Stimulated activated naive CD8-positive, alpha-beta T cell treated with anti-CD3 and anti-CD28 coated beads, Interleukin-15, Interleukin-2, amounts not matched to agents 100 ng/mL and 50 ng/mL, for 24 hours (primary cell): ENCODE measurements at regions not wholly inside any gene's neighbourhood (a gene's known extent, or its start where the extent isn't known, plus 50 kb on each side); places are given as distances from the start of the nearest gene placed in this dataset.

Experiments used
- H3K27ac Mint-ChIP-seq: one replicate; pipeline ENCODE4 v1.8.0; 2021; ENCODE audit warnings: mild to moderate bottlenecking, mixed read lengths
- H3K27me3 Mint-ChIP-seq: one replicate; pipeline ENCODE4 v1.8.0; 2021; ENCODE audit warnings: mixed read lengths
- H3K36me3 Mint-ChIP-seq: one replicate; pipeline ENCODE4 v1.8.0; 2021; ENCODE audit warnings: low read depth, mixed read lengths
- H3K4me1 Mint-ChIP-seq: one replicate; pipeline ENCODE4 v1.8.0; 2021; ENCODE audit warnings: low read depth, mixed read lengths
- H3K4me3 Mint-ChIP-seq: one replicate; pipeline ENCODE4 v1.8.0; 2021; ENCODE audit warnings: mild to moderate bottlenecking, mixed read lengths
- H3K9me3 Mint-ChIP-seq: one replicate; pipeline ENCODE4 v1.8.0; 2021; ENCODE audit warnings: mixed read lengths

- peaks cover 9% of the 10 kb centered on the region for H3K9me3 Mint-ChIP-seq
These were observed 268.0 kb upstream of the KIF2A start for GRCh38 chr5:62038024-62038423.

GRCh38 chr5:62041156-62041756 is 264.8 kb upstream of the KIF2A start:
- Mint-ChIP-seq H3K27me3 (peaks cover 3% of the 10 kb centered on the region), H3K36me3 (no peaks in the 10 kb centered on the region), H3K4me1 (no peaks in the 10 kb centered on the region), H3K27ac (no peak overlapping the region), H3K9me3 (peaks cover 2% of the 10 kb centered on the region), H3K4me3 (no peak overlapping the region)

More at GRCh38 chr5:62038024-62038423, 268.0 kb upstream of the KIF2A start:
- H3K27ac Mint-ChIP-seq, result no peak overlapping the region
- peaks cover 3% of the 10 kb centered on the region for H3K27me3 Mint-ChIP-seq
- no peak overlapping the region for H3K4me3 Mint-ChIP-seq
- no peaks in the 10 kb centered on the region for H3K36me3 Mint-ChIP-seq
- no peaks in the 10 kb centered on the region for H3K4me1 Mint-ChIP-seq

GRCh38 chr5:62042007-62042406 is 264.0 kb upstream of the KIF2A start:
- no peak overlapping the region for H3K27ac Mint-ChIP-seq
- no peaks in the 10 kb centered on the region for H3K9me3 Mint-ChIP-seq
- H3K36me3 Mint-ChIP-seq, result no peaks in the 10 kb centered on the region
- H3K4me1 Mint-ChIP-seq, result no peaks in the 10 kb centered on the region
- no peak overlapping the region for H3K4me3 Mint-ChIP-seq
- peaks cover 3% of the 10 kb centered on the region for H3K27me3 Mint-ChIP-seq

GRCh38 chr5:62043289-62044280 is 262.4 kb upstream of the KIF2A start:
- Mint-ChIP-seq H3K27ac (no peak overlapping the region), H3K9me3 (no peaks in the 10 kb centered on the region), H3K4me3 (no peak overlapping the region), H3K4me1 (no peaks in the 10 kb centered on the region), H3K27me3 (peaks cover 3% of the 10 kb centered on the region), H3K36me3 (no peaks in the 10 kb centered on the region)

GRCh38 chr5:62044989-62045388 is 261.0 kb upstream of the KIF2A start:
- Mint-ChIP-seq H3K27ac (no peak overlapping the region), H3K36me3 (no peaks in the 10 kb centered on the region), H3K4me3 (no peak overlapping the region), H3K27me3 (peaks cover 3% of the 10 kb centered on the region), H3K4me1 (no peaks in the 10 kb centered on the region), H3K9me3 (no peaks in the 10 kb centered on the region)

- no peak overlapping the region for H3K27ac Mint-ChIP-seq
- H3K4me1 Mint-ChIP-seq, result no peaks in the 10 kb centered on the region
- H3K27me3 Mint-ChIP-seq, result peaks cover 11% of the 10 kb centered on the region
- H3K9me3 Mint-ChIP-seq, result no peaks in the 10 kb centered on the region
- H3K36me3 Mint-ChIP-seq, result no peaks in the 10 kb centered on the region
- no peak overlapping the region for H3K4me3 Mint-ChIP-seq
These were observed 259.8 kb upstream of the KIF2A start for GRCh38 chr5:62046191-62046590.

GRCh38 chr5:62051747-62052146 is 254.3 kb upstream of the KIF2A start:
- no peaks in the 10 kb centered on the region for H3K36me3 Mint-ChIP-seq
- H3K27ac Mint-ChIP-seq, result no peak overlapping the region
- H3K27me3 Mint-ChIP-seq, result peaks cover 12% of the 10 kb centered on the region
- no peak overlapping the region for H3K4me3 Mint-ChIP-seq
- no peaks in the 10 kb centered on the region for H3K4me1 Mint-ChIP-seq
- H3K9me3 Mint-ChIP-seq, result no peaks in the 10 kb centered on the region

GRCh38 chr5:62059960-62060359 is 246.0 kb upstream of the KIF2A start:
- no peaks in the 10 kb centered on the region for H3K36me3 Mint-ChIP-seq
- H3K27ac Mint-ChIP-seq, result no peak overlapping the region
- no peaks in the 10 kb centered on the region for H3K9me3 Mint-ChIP-seq
- peaks cover 9% of the 10 kb centered on the region for H3K27me3 Mint-ChIP-seq
- no peak overlapping the region for H3K4me3 Mint-ChIP-seq
- H3K4me1 Mint-ChIP-seq, result no peaks in the 10 kb centered on the region

GRCh38 chr5:62065050-62065449 is 241.0 kb upstream of the KIF2A start:
- Mint-ChIP-seq H3K4me1 (no peaks in the 10 kb centered on the region), H3K27ac (no peak overlapping the region), H3K27me3 (peaks cover 5% of the 10 kb centered on the region), H3K4me3 (no peak overlapping the region), H3K9me3 (no peaks in the 10 kb centered on the region), H3K36me3 (no peaks in the 10 kb centered on the region)

GRCh38 chr5:62066761-62067277 is 239.2 kb upstream of the KIF2A start:
- Mint-ChIP-seq H3K27ac (no peak overlapping the region), H3K9me3 (no peaks in the 10 kb centered on the region), H3K27me3 (peaks cover 5% of the 10 kb centered on the region), H3K36me3 (no peaks in the 10 kb centered on the region), H3K4me3 (no peak overlapping the region), H3K4me1 (no peaks in the 10 kb centered on the region)

GRCh38 chr5:62068554-62068953 is 237.5 kb upstream of the KIF2A start:
- peaks cover 5% of the 10 kb centered on the region for H3K27me3 Mint-ChIP-seq
- H3K9me3 Mint-ChIP-seq, result no peaks in the 10 kb centered on the region
- no peaks in the 10 kb centered on the region for H3K36me3 Mint-ChIP-seq
- no peaks in the 10 kb centered on the region for H3K4me1 Mint-ChIP-seq
- H3K4me3 Mint-ChIP-seq, result no peak overlapping the region
- no peak overlapping the region for H3K27ac Mint-ChIP-seq

- Mint-ChIP-seq H3K27me3 (no peaks in the 10 kb centered on the region), H3K9me3 (no peaks in the 10 kb centered on the region), H3K27ac (no peak overlapping the region), H3K4me3 (no peak overlapping the region), H3K36me3 (no peaks in the 10 kb centered on the region), H3K4me1 (no peaks in the 10 kb centered on the region)
These were observed 228.6 kb upstream of the KIF2A start for GRCh38 chr5:62077387-62077786.

- no peaks in the 10 kb centered on the region for H3K36me3 Mint-ChIP-seq
- no peaks in the 10 kb centered on the region for H3K27me3 Mint-ChIP-seq
- no peak overlapping the region for H3K27ac Mint-ChIP-seq
- no peaks in the 10 kb centered on the region for H3K4me1 Mint-ChIP-seq
- no peaks in the 10 kb centered on the region for H3K9me3 Mint-ChIP-seq
- H3K4me3 Mint-ChIP-seq, result no peak overlapping the region
These were observed 228.0 kb upstream of the KIF2A start for GRCh38 chr5:62077823-62078550.

GRCh38 chr5:62082370-62082801 is 223.6 kb upstream of the KIF2A start:
- no peaks in the 10 kb centered on the region for H3K27me3 Mint-ChIP-seq
- H3K27ac Mint-ChIP-seq, result no peak overlapping the region
- no peaks in the 10 kb centered on the region for H3K4me1 Mint-ChIP-seq
- no peaks in the 10 kb centered on the region for H3K36me3 Mint-ChIP-seq
- no peak overlapping the region for H3K4me3 Mint-ChIP-seq
- no peaks in the 10 kb centered on the region for H3K9me3 Mint-ChIP-seq

GRCh38 chr5:62083247-62083646 is 222.8 kb upstream of the KIF2A start:
- Mint-ChIP-seq H3K4me1 (no peaks in the 10 kb centered on the region), H3K36me3 (no peaks in the 10 kb centered on the region), H3K27ac (no peak overlapping the region), H3K27me3 (no peaks in the 10 kb centered on the region), H3K9me3 (no peaks in the 10 kb centered on the region), H3K4me3 (no peak overlapping the region)
